Stimulated activated naive B cell treated with anti-CD40 and anti-IgM and Interleukin-4, amounts not matched to agents 10 μg/mL and 1 μg/mL and 100 μg/mL, for 72 hours (primary cell): ENCODE measurements at regions not wholly inside any gene's neighbourhood (a gene's known extent, or its start where the extent isn't known, plus 50 kb on each side); places are given as distances from the start of the nearest gene placed in this dataset.
A peak's percentile ranks its signal among the peaks of the same experiment; 100 is the strongest.

ENCODE experiments used
- ATAC-seq, 2 donors: fragments of 150-1000 bp; cut with Tn5 transposase; replicated peaks; 2 replicates each; pipeline ENCODE4 v1.10.0; 2021; ENCODE audit warnings: moderate library complexity in 1 of 2
- DNase-seq: peaks from one replicate; pipeline ENCODE4 v3.0.0; 2021
- H3K27ac Mint-ChIP-seq: one replicate; pipeline ENCODE4 v1.8.0; 2022; ENCODE audit warnings: mild to moderate bottlenecking, mixed read lengths
- H3K27me3 Mint-ChIP-seq, 2 donors: one replicate each; pipeline ENCODE4 v1.8.0; 2022; ENCODE audit warnings: mixed read lengths in 2 of 2
- H3K36me3 Mint-ChIP-seq, 2 donors: one replicate each; pipeline ENCODE4 v1.8.0; 2022; ENCODE audit warnings: mixed read lengths in 2 of 2, mild to moderate bottlenecking in 1 of 2
- H3K4me1 Mint-ChIP-seq, 2 donors: one replicate each; pipeline ENCODE4 v1.8.0; 2022; ENCODE audit warnings: mixed read lengths in 2 of 2, mild to moderate bottlenecking in 1 of 2
- H3K4me3 Mint-ChIP-seq, 2 donors: one replicate each; pipeline ENCODE4 v1.8.0; 2022; ENCODE audit warnings: mild to moderate bottlenecking in 2 of 2, mixed read lengths in 2 of 2, moderate library complexity in 1 of 2
- H3K9me3 Mint-ChIP-seq, 2 donors: one replicate each; pipeline ENCODE4 v1.8.0; 2022; ENCODE audit warnings: mixed read lengths in 2 of 2, mild to moderate bottlenecking in 1 of 2

DNA sequence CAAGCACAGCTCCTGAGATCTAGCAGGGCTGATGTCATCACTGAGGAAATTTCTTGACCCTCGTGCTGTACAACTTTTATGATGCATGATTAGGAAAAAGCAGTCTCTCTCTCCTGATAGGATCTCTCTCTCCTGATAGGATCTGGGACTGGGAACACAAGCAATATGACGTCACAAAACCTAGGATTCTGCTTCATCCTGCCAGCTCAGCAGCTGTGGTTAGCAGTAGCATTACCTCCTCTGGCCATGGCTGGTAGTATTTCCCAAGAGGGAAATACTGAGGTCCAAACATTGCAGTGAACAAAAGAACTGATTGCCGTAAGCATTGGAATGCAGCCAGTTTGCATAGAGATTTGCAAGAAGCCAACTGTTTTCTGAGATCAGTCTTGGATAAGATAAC is 521.2 kb upstream of the POU3F3 start:
- H3K9me3 Mint-ChIP-seq = peaks cover 2 to 6% of the 10 kb centered on the region in 2 donors
- no peak overlapping the region for H3K27ac Mint-ChIP-seq
- H3K36me3 Mint-ChIP-seq = no peaks in the 10 kb centered on the region
- H3K27me3 Mint-ChIP-seq = no peaks in the 10 kb centered on the region
- no peak overlapping the region for H3K4me3 Mint-ChIP-seq
- DNase-seq (no peak), ATAC-seq (no peak)
- no peaks in the 10 kb centered on the region for H3K4me1 Mint-ChIP-seq

DNA sequence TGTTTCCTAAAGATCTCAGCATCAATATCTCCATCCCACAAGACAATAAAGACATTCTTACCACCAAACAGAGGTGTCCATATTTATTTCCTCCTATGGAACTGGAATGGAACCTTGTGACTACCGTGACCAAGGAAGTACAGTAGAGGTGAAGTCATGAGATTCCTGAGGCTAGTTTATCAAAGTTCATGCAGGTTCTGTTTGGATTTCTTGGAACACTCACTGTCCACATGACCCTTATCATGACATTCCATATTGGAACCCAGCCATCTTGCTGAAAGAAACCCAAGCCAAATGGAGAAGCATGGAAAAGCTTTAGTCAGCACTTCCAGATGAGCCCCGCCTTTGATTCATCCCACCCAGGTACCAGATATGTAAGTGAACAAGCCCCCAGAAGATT is 516.0 kb upstream of the POU3F3 start:
- ATAC-seq (no peak), DNase-seq (no peak)
- Mint-ChIP-seq H3K4me3 (no peak overlapping the region), H3K27me3 (no peaks in the 10 kb centered on the region), H3K27ac (no peak overlapping the region), H3K36me3 (no peaks in the 10 kb centered on the region), H3K4me1 (no peaks in the 10 kb centered on the region), H3K9me3 (peaks cover 2 to 10% of the 10 kb centered on the region in 2 donors)

GRCh38 chr2:104340162-104340561 is 513.8 kb upstream of the POU3F3 start:
- peaks cover 0 to 7% of the 10 kb centered on the region in 2 donors for H3K27me3 Mint-ChIP-seq
- no peak for DNase-seq
- no peak for ATAC-seq
- H3K27ac Mint-ChIP-seq = no peak overlapping the region
- H3K36me3 Mint-ChIP-seq = no peaks in the 10 kb centered on the region
- H3K4me3 Mint-ChIP-seq = no peak overlapping the region
- H3K4me1 Mint-ChIP-seq = no peaks in the 10 kb centered on the region
- H3K9me3 Mint-ChIP-seq = peaks cover 2 to 10% of the 10 kb centered on the region in 2 donors

DNA sequence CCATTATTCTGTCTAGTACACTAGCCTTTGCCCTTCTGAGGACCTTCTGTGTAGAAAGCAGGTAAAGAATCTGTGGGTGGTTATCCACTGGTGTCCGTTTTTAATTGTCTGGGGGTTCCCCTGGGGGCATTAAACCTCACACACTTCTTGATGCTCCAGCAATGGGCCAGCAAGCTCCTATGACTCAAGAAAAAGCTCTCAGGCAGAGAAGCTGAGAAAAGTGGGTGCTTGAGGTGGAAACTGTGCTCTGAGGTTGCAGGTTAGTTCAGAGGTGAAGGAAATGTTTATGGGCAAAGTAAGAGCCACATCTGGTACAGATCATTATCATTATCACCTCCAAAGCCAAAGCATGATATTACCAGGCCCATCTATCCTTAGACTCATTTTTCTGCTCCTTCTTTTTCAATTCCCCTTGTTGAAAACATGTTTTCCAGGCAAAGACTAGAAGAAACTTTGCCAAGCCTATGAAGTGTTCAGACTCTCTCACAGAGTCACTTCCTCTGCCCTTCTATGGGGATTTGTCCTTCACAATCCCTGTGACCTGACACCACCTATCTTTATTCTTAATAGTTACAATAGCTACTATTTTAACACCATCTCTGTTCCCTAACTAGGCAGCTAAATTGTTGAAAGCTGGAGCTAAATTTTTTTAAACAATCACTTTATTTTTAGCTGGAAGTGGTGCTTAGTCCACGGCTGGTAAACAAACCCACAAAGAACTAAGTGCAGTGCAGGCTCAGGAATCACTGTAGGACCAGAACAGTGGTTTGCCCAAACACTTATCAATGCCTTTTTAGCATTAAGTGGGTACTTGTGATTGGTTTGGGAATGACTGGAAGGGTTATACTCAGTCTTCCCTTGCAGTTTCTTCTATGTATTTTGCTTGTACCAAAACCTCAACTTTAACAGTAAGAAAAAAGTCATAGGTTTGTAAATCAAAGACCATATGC is 512.8 kb upstream of the POU3F3 start:
- peaks cover 0 to 12% of the 10 kb centered on the region in 2 donors for H3K27me3 Mint-ChIP-seq
- peaks cover under 1 to 7% of the 10 kb centered on the region in 2 donors for H3K9me3 Mint-ChIP-seq
- no peak for ATAC-seq
- H3K4me1 Mint-ChIP-seq = no peaks in the 10 kb centered on the region
- DNase-seq = no peak
- no peak overlapping the region for H3K27ac Mint-ChIP-seq
- no peaks in the 10 kb centered on the region for H3K36me3 Mint-ChIP-seq
- no peak overlapping the region for H3K4me3 Mint-ChIP-seq

- no peak for DNase-seq
- Mint-ChIP-seq H3K9me3 (peaks cover 0 to 4% of the 10 kb centered on the region in 2 donors), H3K27ac (no peak overlapping the region), H3K27me3 (peaks cover 0 to 12% of the 10 kb centered on the region in 2 donors), H3K36me3 (no peaks in the 10 kb centered on the region), H3K4me1 (no peaks in the 10 kb centered on the region), H3K4me3 (no peak overlapping the region)
- ATAC-seq = no peak
Measured at GRCh38 chr2:104344306-104344705, 509.6 kb upstream of the POU3F3 start.

GRCh38 chr2:104344985-104345384 is 508.9 kb upstream of the POU3F3 start:
- H3K27me3 Mint-ChIP-seq = peaks cover 0 to 12% of the 10 kb centered on the region in 2 donors
- DNase-seq = no peak
- H3K27ac Mint-ChIP-seq = no peak overlapping the region
- H3K4me1 Mint-ChIP-seq = no peaks in the 10 kb centered on the region
- peaks cover 0 to under 1% of the 10 kb centered on the region in 2 donors for H3K9me3 Mint-ChIP-seq
- H3K36me3 Mint-ChIP-seq = no peaks in the 10 kb centered on the region
- ATAC-seq = no peak
- no peak overlapping the region for H3K4me3 Mint-ChIP-seq

DNA sequence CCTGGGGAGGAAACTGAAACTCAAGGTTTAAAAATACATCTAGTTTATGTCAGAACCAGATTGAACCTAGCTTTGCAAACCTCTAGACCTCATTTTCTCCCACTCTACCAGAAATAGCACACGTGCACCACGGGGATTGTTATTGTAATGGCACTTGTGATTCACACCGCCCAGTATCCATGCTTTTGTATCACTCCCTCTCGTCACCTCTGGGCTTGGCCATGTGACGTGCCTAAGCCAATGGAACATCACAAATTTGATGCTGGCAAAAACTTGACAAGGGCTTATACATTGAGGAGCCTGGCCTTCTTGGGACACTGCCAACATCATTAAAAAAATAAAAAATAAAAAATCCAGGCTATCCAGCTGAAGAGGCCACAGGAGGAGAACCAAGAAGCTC is 495.8 kb upstream of the POU3F3 start:
- Mint-ChIP-seq H3K36me3 (no peaks in the 10 kb centered on the region), H3K9me3 (no peaks in the 10 kb centered on the region), H3K4me3 (no peak overlapping the region), H3K27me3 (no peaks in the 10 kb centered on the region), H3K27ac (no peak overlapping the region), H3K4me1 (no peaks in the 10 kb centered on the region)
- DNase-seq (no peak), ATAC-seq (no peak)

DNA sequence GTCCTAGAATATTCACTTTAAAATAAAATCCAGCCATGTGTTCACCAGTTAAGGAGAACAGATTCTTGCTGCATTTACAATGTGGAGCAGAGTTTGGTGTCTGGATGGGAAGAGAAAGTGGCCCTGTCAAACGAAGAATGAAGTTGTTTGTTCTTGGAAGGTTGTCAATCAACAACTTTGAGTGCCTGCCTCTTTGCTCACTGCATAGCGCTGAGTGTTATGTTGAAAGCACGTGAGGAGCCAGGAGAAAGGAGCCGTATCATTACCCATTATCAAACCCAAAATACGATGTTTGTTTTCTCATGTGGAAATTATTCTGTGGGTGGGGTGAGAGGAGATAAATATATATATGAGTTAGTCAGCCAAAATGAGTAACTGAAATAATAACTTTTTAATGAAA is 492.5 kb upstream of the POU3F3 start:
- H3K27me3 Mint-ChIP-seq = peaks cover 0 to 3% of the 10 kb centered on the region in 2 donors

GRCh38 chr2:104368089-104368488 is 485.8 kb upstream of the POU3F3 start:
- Mint-ChIP-seq H3K27ac (no peak overlapping the region), H3K27me3 (peaks cover 0 to 3% of the 10 kb centered on the region in 2 donors), H3K4me3 (no peak overlapping the region), H3K4me1 (no peaks in the 10 kb centered on the region), H3K9me3 (no peaks in the 10 kb centered on the region), H3K36me3 (no peaks in the 10 kb centered on the region)
- DNase-seq = no peak
- no peak for ATAC-seq

More for the DNA sequence above, 492.5 kb upstream of the POU3F3 start:
- no peaks in the 10 kb centered on the region for H3K36me3 Mint-ChIP-seq
- no peak overlapping the region for H3K4me3 Mint-ChIP-seq
- H3K27ac Mint-ChIP-seq = no peak overlapping the region
- no peaks in the 10 kb centered on the region for H3K9me3 Mint-ChIP-seq
- no peak for DNase-seq
- no peak for ATAC-seq
- no peaks in the 10 kb centered on the region for H3K4me1 Mint-ChIP-seq

- ATAC-seq (no peak), DNase-seq (no peak)
- H3K27me3 Mint-ChIP-seq = peaks cover 4 to 6% of the 10 kb centered on the region in 2 donors
- no peaks in the 10 kb centered on the region for H3K36me3 Mint-ChIP-seq
- H3K4me1 Mint-ChIP-seq = no peaks in the 10 kb centered on the region
- H3K9me3 Mint-ChIP-seq = no peaks in the 10 kb centered on the region
- H3K27ac Mint-ChIP-seq = no peak overlapping the region
- H3K4me3 Mint-ChIP-seq = no peak overlapping the region
Measured at GRCh38 chr2:104371087-104371781, 482.7 kb upstream of the POU3F3 start.

DNA sequence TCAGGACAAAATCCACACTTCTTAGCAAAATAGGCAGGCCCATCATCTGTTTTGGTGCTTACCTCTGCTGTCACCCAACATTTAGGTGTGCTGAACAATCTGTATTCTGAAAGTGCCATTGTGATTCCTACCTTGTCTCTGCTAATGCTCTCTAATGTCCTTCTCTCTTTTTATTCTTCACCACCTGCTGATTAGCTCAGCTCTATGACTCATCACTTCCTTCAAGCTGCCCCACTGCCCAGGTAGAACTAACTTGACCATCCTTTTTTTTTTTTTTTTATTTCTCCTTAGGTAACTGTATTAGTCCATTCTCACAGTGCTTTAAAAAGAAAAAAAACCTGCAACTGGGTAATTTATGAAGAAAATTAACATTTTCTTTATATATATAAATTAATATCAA is 478.7 kb upstream of the POU3F3 start:
- DNase-seq (no peak), ATAC-seq (no peak)
- peaks cover 4% of the 10 kb centered on the region in 2 donors for H3K9me3 Mint-ChIP-seq
- no peak overlapping the region for H3K4me3 Mint-ChIP-seq
- H3K27ac Mint-ChIP-seq = no peak overlapping the region
- H3K27me3 Mint-ChIP-seq = peaks cover 8 to 21% of the 10 kb centered on the region in 2 donors
- peaks cover 2 to 6% of the 10 kb centered on the region in 2 donors for H3K4me1 Mint-ChIP-seq
- no peaks in the 10 kb centered on the region for H3K36me3 Mint-ChIP-seq

GRCh38 chr2:104378853-104379374 is 475.0 kb upstream of the POU3F3 start:
- ATAC-seq = peak; percentile 85 to 90
- peak overlapping the region; percentile 78 to 85 for H3K4me3 Mint-ChIP-seq
- peaks cover 4% of the 10 kb centered on the region in 2 donors for H3K9me3 Mint-ChIP-seq
- H3K4me1 Mint-ChIP-seq = peaks cover 2 to 6% of the 10 kb centered on the region in 2 donors
- peaks cover 8 to 23% of the 10 kb centered on the region in 2 donors for H3K27me3 Mint-ChIP-seq
- peak; percentile 3 for DNase-seq
- H3K36me3 Mint-ChIP-seq = no peaks in the 10 kb centered on the region
- H3K27ac Mint-ChIP-seq = no peak overlapping the region

- Mint-ChIP-seq H3K9me3 (peaks cover 0 to 6% of the 10 kb centered on the region in 2 donors), H3K4me3 (no peak overlapping the region), H3K36me3 (no peaks in the 10 kb centered on the region), H3K27ac (no peak overlapping the region), H3K27me3 (peaks cover 9 to 11% of the 10 kb centered on the region in 2 donors), H3K4me1 (no peaks in the 10 kb centered on the region)
- no peak for ATAC-seq
- no peak for DNase-seq
Measured at GRCh38 chr2:104384961-104385360, 469.0 kb upstream of the POU3F3 start.

- no peak overlapping the region for H3K4me3 Mint-ChIP-seq
- H3K36me3 Mint-ChIP-seq = no peaks in the 10 kb centered on the region
- H3K27ac Mint-ChIP-seq = no peak overlapping the region
- DNase-seq (no peak), ATAC-seq (no peak)
- H3K4me1 Mint-ChIP-seq = no peaks in the 10 kb centered on the region
- peaks cover 0 to 4% of the 10 kb centered on the region in 2 donors for H3K9me3 Mint-ChIP-seq
- peaks cover 5 to 11% of the 10 kb centered on the region in 2 donors for H3K27me3 Mint-ChIP-seq
Measured at GRCh38 chr2:104385743-104386142, 468.2 kb upstream of the POU3F3 start.
